ENCODE measurements at regions not wholly inside any gene's neighbourhood (a gene's known extent, or its start where the extent isn't known, plus 50 kb on each side); places are given as distances from the start of the nearest gene placed in this dataset.

GRCh38 chr2:231655894-231656293 is 52.4 kb upstream of the PTMA start:
- no peak for TF ChIP-seq POLR2A (IDR thresholded peaks at IDR 0.05)
- TF ChIP-seq CTCF (IDR thresholded peaks at IDR 0.05): no peak
